GM23248 (cell line): ENCODE measurements at regions not wholly inside any gene's neighbourhood (a gene's known extent, or its start where the extent isn't known, plus 50 kb on each side); places are given as distances from the start of the nearest gene placed in this dataset.

Experiments used
- DNase-seq: peaks from one replicate; pipeline ENCODE4 v3.0.0-alpha.2; 2015
- H2AFZ ChIP-seq: fragments of 200-600 bp; sonication (generic); 2 replicates; pipeline ENCODE4 v1.6.1; 2016; ENCODE audit warnings: antibody characterized with exemption
- H3F3A ChIP-seq: fragments of 200-600 bp; sonication (generic); 2 replicates; pipeline ENCODE4 v1.6.1; 2016; ENCODE audit warnings: mild to moderate bottlenecking, antibody characterized with exemption, mixed run types; ENCODE audit not compliant: insufficient read depth
- H3K27ac ChIP-seq: fragments of 200-600 bp; sonication (generic); 2 replicates; pipeline ENCODE4 v1.5.1; 2016; ENCODE audit warnings: mild to moderate bottlenecking
- H3K27me3 ChIP-seq: fragments of 200-600 bp; sonication (generic); replicated peaks from 2 replicates; pipeline ENCODE4 v1.6.1; 2016; ENCODE audit warnings: mild to moderate bottlenecking; ENCODE audit not compliant: insufficient read depth
- H3K36me3 ChIP-seq: fragments of 200-600 bp; sonication (generic); 2 replicates; pipeline ENCODE4 v1.6.1; 2016; ENCODE audit warnings: low read depth, mild to moderate bottlenecking
- H3K4me1 ChIP-seq: fragments of 200-600 bp; sonication (generic); 2 replicates; pipeline ENCODE4 v1.6.1; 2016; ENCODE audit warnings: mild to moderate bottlenecking; ENCODE audit not compliant: insufficient read depth
- H3K4me2 ChIP-seq: fragments of 200-600 bp; sonication (generic); one replicate; pipeline ENCODE4 v1.6.1; 2016; ENCODE audit warnings: mild to moderate bottlenecking; ENCODE audit not compliant: unreplicated experiment
- H3K4me3 ChIP-seq: fragments of 200-600 bp; sonication (generic); 2 replicates; pipeline ENCODE4 v1.5.1; 2016; ENCODE audit warnings: mild to moderate bottlenecking
- H3K79me2 ChIP-seq: fragments of 200-600 bp; sonication (generic); 2 replicates; pipeline ENCODE4 v1.6.1; 2016; ENCODE audit warnings: mild to moderate bottlenecking; ENCODE audit not compliant: insufficient read depth
- H3K9ac ChIP-seq: fragments of 200-600 bp; sonication (generic); 2 replicates; pipeline ENCODE4 v1.6.1; 2016; ENCODE audit warnings: mild to moderate bottlenecking
- H3K9me2 ChIP-seq: fragments of 200-600 bp; sonication (generic); 2 replicates; pipeline ENCODE4 v1.6.1; 2016; ENCODE audit warnings: mixed run types, mild to moderate bottlenecking, moderate library complexity; ENCODE audit not compliant: insufficient read depth
- H3K9me3 ChIP-seq: fragments of 200-600 bp; sonication (generic); one replicate; pipeline ENCODE4 v1.6.1; 2017; ENCODE audit warnings: low read depth
- H4K20me1 ChIP-seq: fragments of 200-600 bp; sonication (generic); 2 replicates; pipeline ENCODE4 v1.6.0; 2016; ENCODE audit not compliant: insufficient read depth
- EZH2 ChIP-seq: fragments of 200-600 bp; sonication (generic); IDR thresholded peaks from 2 replicates; pipeline ENCODE4 v1.6.1; 2018; ENCODE audit warnings: antibody characterized with exemption, mild to moderate bottlenecking; ENCODE audit not compliant: insufficient read depth, poor library complexity, severe bottlenecking
- EZH2phosphoT487 ChIP-seq: fragments of 200-600 bp; sonication (generic); IDR thresholded peaks from 2 replicates; pipeline ENCODE4 v1.6.1; 2018; ENCODE audit warnings: antibody characterized with exemption, moderate library complexity, mild to moderate bottlenecking, low read depth; ENCODE audit not compliant: insufficient read depth
- WGBS, 2 experiments: methylation state at CpG; one replicate each; pipeline ENCODE4 v1.1.6; 2015 to 2017; ENCODE audit warnings: low lambda C conversion rate in 2 of 2, low coverage in 1 of 2; ENCODE audit errors: missing lambda C conversion rate in 2 of 2; 5-methylcytosine and 5-hydroxymethylcytosine counted together
- in situ Hi-C: fragments of 300-500 bp; cut with MboI; formaldehyde crosslinking; loops from 2 replicates; pipeline ENCODE4 v1.15.0; 2020

GRCh38 chr2:22530131-22530530, 854.8 kb upstream of the KLHL29 start:
- Histone ChIP-seq H3K4me2 (no peak overlapping the region), H3K4me3 (no peak overlapping the region), H3K36me3 (no peaks in the 10 kb centered on the region), H3K9me2 (no peaks in the 10 kb centered on the region), H3F3A (no peaks in the 10 kb centered on the region), H3K27ac (no peak overlapping the region), H3K27me3 (no peaks in the 10 kb centered on the region), H3K9ac (no peak overlapping the region), H3K79me2 (no peaks in the 10 kb centered on the region), H2AFZ (no peak overlapping the region), H3K4me1 (no peaks in the 10 kb centered on the region), H4K20me1 (no peaks in the 10 kb centered on the region; the same call in 1 of the 2 replicates), H3K9me3 (no peaks in the 10 kb centered on the region)
- WGBS, 2 experiments, result 69 to 89% methylated on average over 4 of the region's 4 CpGs
- in situ Hi-C loops, result no loop called here
- TF ChIP-seq EZH2phosphoT487 (no peak), EZH2 (no peak)
- DNase-seq, result no peak

- in situ Hi-C loops, result no loop called here
- DNase-seq, result peak; percentile 3
- Histone ChIP-seq H3K27me3 (no peaks in the 10 kb centered on the region), H4K20me1 (no peaks in the 10 kb centered on the region), H3K9ac (no peak overlapping the region), H3K4me1 (no peaks in the 10 kb centered on the region), H3K36me3 (no peaks in the 10 kb centered on the region), H3K9me3 (no peaks in the 10 kb centered on the region), H3K4me3 (no peak overlapping the region), H3K27ac (no peak overlapping the region), H3F3A (no peaks in the 10 kb centered on the region), H2AFZ (no peak overlapping the region), H3K4me2 (no peak overlapping the region), H3K79me2 (no peaks in the 10 kb centered on the region), H3K9me2 (no peaks in the 10 kb centered on the region)
- WGBS, 2 experiments, result 50 to 52% methylated on average over 2 of the region's 2 CpGs
- TF ChIP-seq EZH2phosphoT487, result no peak
- no peak for TF ChIP-seq EZH2
Observed at GRCh38 chr2:22536133-22536532, 848.8 kb upstream of the KLHL29 start.

GRCh38 chr2:22554453-22554852, 830.5 kb upstream of the KLHL29 start:
- H3K27ac ChIP-seq, result no peak overlapping the region
- WGBS, 2 experiments, result 3 to 9% methylated on average over 1 of the region's 1 CpG
- TF ChIP-seq EZH2phosphoT487, result no peak
- no peak for TF ChIP-seq EZH2
- in situ Hi-C loops, result no loop called here
- H3K4me3 ChIP-seq, result no peak overlapping the region
- H3K36me3 ChIP-seq, result no peaks in the 10 kb centered on the region
- no peaks in the 10 kb centered on the region for H3K9me3 ChIP-seq
- H2AFZ ChIP-seq, result no peak overlapping the region
- H4K20me1 ChIP-seq, result no peaks in the 10 kb centered on the region
- H3K79me2 ChIP-seq, result no peaks in the 10 kb centered on the region
- DNase-seq, result no peak
- no peaks in the 10 kb centered on the region for H3K4me1 ChIP-seq
- no peaks in the 10 kb centered on the region for H3K9me2 ChIP-seq
- no peaks in the 10 kb centered on the region for H3K27me3 ChIP-seq
- H3K4me2 ChIP-seq, result no peak overlapping the region
- no peaks in the 10 kb centered on the region for H3F3A ChIP-seq
- no peak overlapping the region for H3K9ac ChIP-seq

GRCh38 chr2:22557406-22557805, 827.6 kb upstream of the KLHL29 start:
- DNase-seq, result no peak
- WGBS, 2 experiments, result 0 to 1% methylated on average over 2 of the region's 2 CpGs
- Histone ChIP-seq H3F3A (no peaks in the 10 kb centered on the region), H3K36me3 (no peaks in the 10 kb centered on the region), H3K4me3 (no peak overlapping the region), H2AFZ (no peak overlapping the region), H3K27ac (no peak overlapping the region), H4K20me1 (no peaks in the 10 kb centered on the region), H3K27me3 (no peaks in the 10 kb centered on the region), H3K4me2 (no peak overlapping the region), H3K9me3 (no peaks in the 10 kb centered on the region), H3K9me2 (no peaks in the 10 kb centered on the region), H3K9ac (no peak overlapping the region), H3K79me2 (no peaks in the 10 kb centered on the region), H3K4me1 (no peaks in the 10 kb centered on the region)
- TF ChIP-seq EZH2phosphoT487 (no peak), EZH2 (no peak)
- in situ Hi-C loops, result no loop called here

GRCh38 chr2:22560021-22560420, 825.0 kb upstream of the KLHL29 start:
- in situ Hi-C loops, result no loop called here
- Histone ChIP-seq H3K4me2 (no peak overlapping the region), H3K27me3 (no peaks in the 10 kb centered on the region), H4K20me1 (no peaks in the 10 kb centered on the region), H3K27ac (no peak overlapping the region), H3K4me3 (no peak overlapping the region), H3K4me1 (no peaks in the 10 kb centered on the region), H2AFZ (no peak overlapping the region), H3F3A (no peaks in the 10 kb centered on the region), H3K79me2 (no peaks in the 10 kb centered on the region), H3K36me3 (no peaks in the 10 kb centered on the region), H3K9me2 (no peaks in the 10 kb centered on the region), H3K9ac (no peak overlapping the region), H3K9me3 (no peaks in the 10 kb centered on the region)
- WGBS, 2 experiments, result 27 to 34% methylated on average over 5 of the region's 5 CpGs
- TF ChIP-seq EZH2, result no peak
- no peak for TF ChIP-seq EZH2phosphoT487
- DNase-seq, result no peak
